HS-5 (cell line): ENCODE measurements at regions not wholly inside any gene's neighbourhood (a gene's known extent, or its start where the extent isn't known, plus 50 kb on each side); places are given as distances from the start of the nearest gene placed in this dataset.
A peak's percentile ranks its signal among the peaks of the same experiment; 100 is the strongest.
"Not testable (repeated sequence)": the region's sequence is repeated elsewhere in the genome, so short reads cannot be mapped to it uniquely, and the experiment has no call there.

Experiments used
- DNase-seq: peaks from one replicate; pipeline ENCODE4 v3.0.0-alpha.2; 2012; ENCODE audit warnings: low read depth

DNA sequence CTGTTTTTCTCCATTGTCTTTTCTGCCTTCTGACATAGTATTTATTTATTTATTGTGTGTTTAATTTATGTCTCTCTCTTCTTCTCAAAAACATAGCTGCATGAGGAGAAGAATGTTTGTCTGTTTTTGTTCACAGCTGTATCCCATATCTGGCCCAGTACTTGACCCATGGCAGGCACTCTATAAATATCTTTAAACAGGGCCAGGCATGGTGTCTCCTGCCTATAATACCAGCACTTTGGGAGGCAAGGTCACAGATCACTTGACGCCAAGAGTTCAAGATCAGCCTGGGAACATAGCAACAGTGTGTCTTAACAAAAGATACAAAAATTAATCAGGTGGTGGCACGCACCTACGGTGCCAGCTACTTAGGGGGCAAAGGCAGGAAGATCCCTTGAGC lies 361.3 kb upstream of the KLHL29 start:
- no peak for DNase-seq

DNA sequence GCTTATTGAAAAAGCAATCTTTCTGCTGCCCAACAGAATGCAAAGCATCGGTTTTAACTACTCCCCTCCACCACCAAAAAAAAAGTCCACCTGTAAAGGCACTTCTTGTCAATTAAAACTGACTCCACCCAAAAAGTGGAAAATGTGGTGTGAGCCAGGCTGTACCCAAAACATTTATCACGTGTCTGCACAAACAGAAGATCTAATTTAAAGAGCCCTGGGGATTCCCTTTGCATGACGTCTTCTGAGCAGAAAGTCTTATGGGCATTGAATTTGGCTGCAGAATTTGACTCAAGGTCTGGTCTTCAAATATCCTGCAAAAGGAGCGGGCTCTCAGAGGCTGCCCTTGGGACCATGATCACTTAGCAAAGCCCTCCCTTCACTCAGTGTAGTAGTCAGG lies 358.3 kb upstream of the KLHL29 start:
- DNase-seq = no peak

DNA sequence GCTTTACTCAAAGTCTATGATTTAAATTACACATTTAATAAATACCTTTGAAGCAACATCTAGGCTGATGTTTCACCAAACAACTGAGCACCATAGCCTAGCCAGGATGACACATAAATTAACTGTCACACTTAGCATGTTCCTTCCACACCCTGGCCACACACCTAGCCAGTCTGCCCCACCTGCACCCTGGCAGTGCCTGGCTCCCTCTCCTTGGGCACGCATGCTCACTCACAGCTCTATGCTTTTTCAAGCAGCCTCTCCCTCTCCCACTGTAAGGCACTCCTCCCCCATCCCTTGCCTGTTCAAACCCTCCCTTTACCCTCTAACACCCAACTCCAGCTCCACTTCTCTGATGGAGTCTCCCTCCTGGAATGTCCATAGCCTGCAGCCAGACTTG lies 357.6 kb upstream of the KLHL29 start:
- no peak for DNase-seq

DNA sequence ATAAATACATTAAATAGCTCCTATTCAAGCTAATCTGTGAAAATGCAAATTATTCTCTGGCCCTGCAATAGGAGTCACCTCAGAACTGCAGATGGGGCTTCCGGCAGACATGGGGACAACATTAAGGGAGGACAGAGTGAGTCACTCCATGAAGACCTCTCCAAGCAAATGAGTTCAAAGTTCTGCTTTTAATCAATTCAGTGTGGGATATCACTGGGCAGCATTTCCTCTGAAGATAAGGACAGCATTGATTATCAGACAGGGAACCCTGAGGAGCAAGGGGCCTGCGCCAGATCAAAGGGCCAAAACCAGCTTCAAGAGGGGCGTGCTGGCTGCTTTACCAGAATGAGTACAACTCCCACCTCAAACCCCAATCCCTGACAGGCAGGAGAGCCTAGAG lies 356.9 kb upstream of the KLHL29 start:
- no peak for DNase-seq

DNA sequence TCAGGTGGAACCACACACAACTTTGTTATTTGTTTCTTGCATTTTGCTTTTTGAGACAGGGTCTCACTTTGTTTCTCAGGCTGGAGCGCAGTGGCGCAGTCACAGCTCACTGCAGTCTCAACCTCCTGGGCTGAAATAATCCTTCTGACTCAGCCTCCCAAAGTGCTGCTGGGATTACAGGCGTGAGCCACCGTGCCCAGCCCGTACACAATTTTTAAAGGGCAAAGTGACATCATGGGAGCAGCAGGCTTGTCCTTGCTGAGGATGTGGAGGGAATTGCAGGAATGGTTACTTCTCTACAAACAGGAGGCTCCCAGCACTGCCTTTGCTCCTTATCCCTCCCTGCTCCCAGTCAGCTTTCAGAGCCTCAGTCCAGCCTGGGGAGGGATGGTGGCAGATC lies 355.9 kb upstream of the KLHL29 start:
- DNase-seq = no peak

DNA sequence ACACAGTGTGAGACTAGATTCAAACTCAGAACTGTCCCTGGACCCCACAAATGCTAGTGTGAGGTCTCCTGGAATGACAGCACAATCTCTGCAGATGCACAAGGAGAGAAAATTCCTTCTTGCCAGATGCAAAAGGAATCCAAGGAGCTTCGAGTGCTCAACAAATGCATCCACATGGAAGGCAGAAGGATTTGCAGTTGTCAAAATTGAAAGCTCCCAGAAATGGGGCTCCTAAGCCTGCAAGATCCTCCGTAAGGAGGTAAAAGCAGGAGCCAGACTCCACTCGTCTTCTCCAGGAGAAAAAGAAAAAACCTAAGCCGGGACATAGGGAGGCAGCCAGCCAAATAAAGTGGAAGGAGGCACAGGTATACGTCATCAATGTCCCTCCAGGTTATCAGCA lies 355.0 kb upstream of the KLHL29 start:
- no peak for DNase-seq

DNA sequence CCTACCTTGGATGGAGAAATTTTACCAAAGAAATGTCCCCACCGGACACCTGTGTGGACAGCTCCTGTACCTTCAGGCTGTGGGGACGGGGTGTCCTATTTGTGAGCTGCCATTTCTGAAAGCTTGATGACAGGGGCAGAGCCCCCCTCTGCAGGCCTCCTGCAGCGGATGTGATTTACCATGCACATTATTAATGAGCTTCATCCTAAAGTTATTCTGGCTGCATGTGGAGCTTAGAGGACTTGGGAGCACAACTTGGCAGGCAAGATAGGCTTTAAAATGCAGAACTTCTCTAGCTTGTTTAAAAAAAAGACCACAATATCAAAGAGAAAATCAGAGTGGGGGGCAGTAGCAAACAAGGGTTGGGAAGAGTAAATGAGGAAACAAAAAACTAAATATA lies 350.0 kb upstream of the KLHL29 start:
- no peak for DNase-seq

DNA sequence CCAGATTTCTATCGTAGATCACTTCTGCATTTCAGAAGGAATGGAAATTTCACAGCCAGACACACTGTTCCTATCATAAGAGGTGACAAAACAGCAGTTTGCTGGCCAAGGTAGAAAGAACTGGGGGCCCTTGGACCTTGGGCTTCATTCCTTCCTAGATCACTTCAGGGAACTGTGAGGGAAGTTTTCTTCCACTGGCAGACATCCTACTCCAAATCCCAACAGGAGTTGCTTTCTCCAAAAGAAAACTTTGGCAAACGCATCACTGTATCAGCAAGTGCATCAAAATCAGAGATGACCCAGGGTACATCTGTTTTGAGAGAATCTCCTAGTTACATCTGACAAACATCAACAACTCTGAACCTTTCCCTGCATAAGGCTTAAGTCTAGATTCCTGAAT lies 348.4 kb upstream of the KLHL29 start:
- no peak for DNase-seq

DNA sequence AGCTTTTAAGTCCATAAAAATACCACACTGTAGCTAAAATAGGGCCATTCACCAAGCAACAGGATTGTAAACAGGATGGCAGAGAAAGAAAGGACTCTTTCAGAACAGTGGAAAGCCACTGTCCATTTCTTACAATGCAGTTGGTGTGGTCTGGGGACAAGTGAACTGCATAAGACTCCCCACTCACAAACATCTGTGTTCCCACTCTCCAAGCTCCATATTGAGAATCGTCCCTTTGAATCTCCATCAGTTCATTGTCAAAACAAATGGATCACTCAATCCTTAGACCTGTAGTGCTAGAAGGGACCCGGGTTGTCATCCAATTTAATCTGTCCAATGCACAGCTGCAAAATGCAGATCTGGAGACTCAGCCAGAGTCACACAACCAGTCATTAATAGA lies 347.4 kb upstream of the KLHL29 start:
- no peak for DNase-seq

DNA sequence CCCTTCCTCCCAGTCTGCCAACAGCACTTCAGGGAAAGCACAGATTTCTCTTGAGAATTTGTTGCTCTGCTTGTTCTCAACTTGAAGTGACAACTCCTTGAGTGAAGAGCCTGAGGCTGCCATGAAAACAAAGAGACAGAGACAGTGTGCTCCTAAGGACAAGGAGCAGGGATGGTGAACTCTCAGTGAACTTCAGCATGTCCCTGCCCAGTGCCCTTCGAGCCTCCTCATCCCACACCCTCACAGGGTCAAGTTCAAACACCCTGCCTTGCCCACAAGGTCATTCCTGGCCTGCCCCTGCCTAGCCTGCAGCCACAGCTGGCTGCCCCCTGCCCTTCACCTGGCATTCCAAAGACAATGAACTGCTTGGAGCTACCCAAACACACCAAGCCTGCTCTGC lies 343.5 kb upstream of the KLHL29 start:
- no peak for DNase-seq

DNA sequence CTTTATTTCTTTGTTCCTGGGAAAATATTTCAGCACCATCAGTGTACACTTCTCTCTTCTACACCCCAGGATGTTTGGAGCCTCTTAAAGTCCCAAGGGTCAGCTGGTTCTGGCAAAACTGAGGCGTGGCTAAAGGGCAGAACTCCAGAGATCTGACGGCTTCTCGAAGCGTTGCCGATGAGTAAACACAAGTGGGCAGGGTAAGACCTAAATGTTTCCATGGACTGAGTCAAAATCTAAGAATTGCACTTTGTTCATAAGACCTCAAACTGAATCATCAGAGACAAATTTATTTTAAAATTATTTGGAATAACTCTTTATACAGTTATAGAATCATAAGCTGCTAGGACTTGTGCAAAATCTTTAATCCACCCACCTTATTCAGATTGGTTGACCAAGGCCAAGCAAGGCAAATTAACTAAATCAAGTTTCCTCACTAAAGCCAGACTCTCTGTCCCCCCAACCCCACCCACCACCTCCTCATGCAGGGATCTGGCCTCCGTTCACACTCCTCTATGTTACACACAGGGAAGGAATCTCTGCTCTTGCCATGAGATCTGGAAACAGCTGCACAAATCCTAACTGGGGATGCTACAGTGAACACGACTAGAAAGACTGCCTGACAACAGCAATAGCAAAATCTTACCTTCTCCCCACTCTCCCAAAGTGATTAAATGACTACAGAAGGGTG lies 342.6 kb upstream of the KLHL29 start:
- peak; percentile 5 for DNase-seq

DNA sequence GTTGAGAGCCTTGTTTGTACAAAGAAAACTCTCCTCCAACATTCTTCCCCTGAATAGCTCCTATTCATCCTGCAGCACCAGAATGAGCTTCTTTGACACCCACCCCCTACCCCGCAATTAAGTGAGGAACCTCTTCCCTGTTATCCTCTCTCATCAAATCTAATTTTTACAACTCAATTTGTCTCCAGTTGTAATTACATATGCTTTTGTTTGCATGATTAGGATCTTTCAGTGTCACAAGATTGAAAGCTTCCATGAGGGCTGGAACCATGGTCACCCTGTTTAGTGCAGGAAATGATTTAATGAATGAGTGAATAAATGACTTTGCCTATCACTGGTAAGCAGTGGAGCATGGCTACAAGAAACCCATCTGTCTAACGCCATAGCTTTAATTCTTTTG lies 334.6 kb upstream of the KLHL29 start:
- DNase-seq = no peak

DNA sequence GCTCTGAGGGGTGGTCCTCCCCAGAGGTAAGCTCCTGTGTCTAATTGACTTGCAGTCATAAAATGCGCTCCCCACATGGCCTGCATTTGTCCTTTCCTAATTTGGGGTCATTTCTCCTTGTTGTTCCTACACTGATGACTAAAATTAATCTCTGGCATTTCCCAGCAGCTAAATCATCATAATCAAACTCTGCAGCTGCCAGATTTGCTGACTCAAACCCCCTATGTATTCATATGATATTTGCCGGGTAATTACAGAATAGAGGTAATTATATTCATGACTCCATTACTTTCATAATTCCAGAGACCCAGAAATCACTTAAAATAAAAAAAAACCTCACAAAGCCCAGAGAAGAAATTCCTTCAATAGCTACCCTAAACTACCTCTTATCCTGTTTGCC lies 331.4 kb upstream of the KLHL29 start:
- DNase-seq = no peak

DNA sequence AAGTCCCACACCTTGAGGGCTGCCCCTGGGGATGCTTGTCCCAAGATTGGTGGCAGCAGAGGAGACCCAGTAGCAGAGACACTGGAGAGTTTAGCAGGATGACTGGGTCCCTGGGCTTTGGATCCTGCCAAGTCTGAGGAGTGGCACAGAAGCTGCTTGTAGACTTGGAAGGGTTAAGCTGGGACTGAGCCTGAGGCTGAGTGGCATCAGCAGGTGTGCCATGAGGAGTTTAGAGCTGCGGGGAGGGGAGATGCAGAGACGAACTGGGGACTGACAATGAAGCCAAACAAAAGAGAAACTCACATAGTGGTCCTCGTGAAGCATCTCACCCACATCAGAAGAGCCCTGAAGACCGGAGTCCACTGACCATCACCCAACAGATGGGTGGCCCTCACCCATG lies 329.7 kb upstream of the KLHL29 start:
- DNase-seq = no peak

DNA sequence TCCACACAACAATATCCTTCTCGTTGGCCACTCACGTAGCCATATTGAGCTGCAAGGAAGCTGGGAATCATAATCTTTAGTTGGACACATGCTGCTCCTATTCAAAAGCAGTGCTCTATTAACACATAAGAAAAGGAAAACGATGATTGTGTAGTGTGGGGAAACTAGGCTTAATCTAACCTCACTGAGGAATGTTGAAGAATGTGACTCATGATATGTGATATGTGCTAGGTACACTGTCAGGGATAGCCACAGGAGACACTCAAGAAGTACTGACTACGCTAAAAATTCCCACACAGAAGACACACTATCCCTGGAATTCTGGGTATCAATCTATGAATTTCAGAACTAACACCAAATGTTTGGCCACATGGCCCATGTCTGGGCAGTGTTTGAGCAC lies 328.1 kb upstream of the KLHL29 start:
- not testable (repeated sequence) for DNase-seq

DNA sequence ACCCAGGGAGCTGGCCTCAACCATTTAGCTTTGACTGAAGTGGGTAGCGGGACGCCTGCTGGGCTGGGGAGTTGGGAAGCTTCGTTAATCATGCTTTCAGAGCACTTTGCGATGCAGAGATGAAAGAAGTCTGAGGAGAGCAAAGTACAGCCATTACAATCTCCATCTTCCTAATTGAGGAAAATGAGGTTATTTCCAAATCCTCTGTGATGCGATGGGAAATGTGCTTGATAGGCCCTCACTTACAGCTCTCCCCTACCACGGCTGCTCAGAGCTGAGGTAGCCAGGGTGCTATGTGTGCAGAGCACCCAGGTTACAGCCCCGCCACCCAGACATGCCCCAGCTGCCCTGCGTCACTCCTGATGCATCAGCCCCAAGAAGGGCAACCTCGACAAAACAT lies 326.5 kb upstream of the KLHL29 start:
- no peak for DNase-seq

DNA sequence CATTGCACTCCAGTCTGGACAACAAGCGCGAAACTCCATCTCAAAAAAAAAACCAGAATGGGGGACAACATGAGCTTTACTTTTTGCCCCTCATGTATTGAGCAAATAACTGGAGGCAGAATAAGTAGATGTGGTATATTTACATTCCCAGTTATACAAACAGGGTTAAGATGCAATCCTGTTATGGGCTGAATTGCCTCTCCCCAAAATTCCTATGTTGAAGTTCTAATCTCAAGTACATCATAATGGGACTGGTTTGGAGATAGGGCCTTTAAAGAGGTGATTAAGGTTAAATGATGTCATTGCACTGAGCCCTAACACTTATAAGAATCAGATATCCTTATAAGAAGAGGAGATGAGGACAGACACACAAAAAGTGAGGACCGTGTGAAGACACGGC lies 319.8 kb upstream of the KLHL29 start:
- DNase-seq = no peak

DNA sequence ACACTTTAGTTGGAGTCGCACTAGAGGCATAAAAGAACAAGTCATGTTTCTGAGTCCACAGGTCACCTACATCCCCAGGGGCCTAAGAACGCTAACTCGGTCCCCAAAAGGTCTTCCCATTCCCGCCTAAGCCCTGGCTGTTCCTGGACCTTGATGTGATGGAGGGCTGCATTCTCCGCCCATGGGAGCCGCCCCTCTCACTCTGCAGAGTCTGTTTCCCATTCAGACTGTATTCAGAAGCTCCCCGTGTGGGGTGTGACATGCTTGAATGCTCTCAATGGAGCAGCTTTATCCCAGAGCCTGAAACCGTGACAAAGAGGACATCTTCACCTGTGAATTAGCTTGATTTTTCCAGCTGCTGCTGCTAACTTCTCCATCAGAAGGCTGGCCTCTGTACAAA lies 319.0 kb upstream of the KLHL29 start:
- DNase-seq = no peak

DNA sequence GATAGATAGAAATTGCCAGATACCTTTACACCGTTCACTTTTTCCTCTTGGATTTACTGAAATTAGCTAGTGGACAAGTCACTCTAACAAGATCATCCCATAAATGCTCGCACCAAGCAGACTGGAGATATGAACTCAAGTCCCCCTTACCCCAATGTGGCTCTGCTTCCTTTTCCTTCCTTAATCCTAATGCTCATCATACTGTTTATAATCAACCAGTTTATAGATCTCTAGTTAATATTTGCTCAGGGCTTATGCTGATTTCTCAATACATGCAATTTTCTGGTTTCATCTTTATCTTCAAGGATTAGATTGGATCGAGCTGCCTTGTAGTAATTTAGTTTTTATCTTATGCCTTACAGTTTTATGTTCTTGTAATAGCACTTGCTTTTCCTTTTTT lies 318.3 kb upstream of the KLHL29 start:
- no peak for DNase-seq

DNA sequence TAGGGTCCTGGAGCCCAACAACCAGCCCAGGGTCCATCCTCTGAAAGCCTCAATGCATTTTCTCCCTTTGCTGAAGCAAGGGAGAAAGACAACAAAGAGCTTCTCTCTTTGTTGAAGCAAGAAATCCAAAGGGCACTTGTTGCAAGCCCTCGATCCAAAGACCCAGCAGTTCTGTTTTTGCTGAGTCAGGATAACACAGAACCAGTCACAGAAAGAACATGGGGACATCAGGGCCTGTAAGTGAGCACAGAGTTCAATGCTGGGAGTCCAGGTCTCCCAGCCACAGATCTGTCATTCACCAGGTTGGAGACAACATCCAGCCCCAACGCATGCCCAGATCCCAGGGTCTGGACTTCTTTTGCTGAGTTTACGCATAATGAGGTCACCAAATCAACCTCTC lies 315.8 kb upstream of the KLHL29 start:
- DNase-seq = no peak

DNA sequence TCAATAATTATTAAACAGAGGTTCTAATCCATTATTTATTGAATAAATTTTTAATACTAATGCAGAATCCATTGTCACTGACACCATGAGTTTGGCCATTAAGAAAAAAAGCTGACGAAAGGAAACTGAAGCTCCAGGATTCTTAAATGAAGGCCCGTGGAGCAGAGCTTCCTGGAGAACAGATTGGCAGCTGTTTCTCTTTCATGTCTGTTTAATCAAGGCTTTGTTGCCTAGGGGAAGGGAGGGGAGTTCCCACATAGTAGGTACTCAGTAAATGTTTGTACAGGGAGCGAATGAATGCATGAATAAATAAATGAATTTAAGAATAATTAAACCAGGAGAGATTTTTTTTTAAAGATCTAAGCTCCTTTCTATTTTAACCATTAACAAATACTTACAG lies 315.1 kb upstream of the KLHL29 start:
- no peak for DNase-seq

DNA sequence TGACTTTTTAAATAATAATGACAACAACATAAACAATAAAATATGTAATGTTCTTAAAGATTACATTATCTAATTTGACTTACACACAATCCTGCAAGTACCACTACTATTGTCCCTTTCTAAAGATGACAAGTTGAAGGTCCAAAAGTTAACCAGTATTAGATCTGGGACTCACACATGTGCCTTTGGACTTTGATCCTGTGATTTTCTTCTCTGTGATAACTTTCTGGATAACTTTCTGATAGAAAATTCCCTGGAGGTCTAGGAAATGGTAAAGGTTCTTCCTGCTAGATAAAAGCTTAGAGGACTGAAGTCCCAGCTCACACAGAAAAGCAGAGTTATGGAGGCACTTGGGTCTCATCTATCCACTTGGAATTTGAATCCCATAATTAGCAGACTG lies 311.9 kb upstream of the KLHL29 start:
- no peak for DNase-seq

DNA sequence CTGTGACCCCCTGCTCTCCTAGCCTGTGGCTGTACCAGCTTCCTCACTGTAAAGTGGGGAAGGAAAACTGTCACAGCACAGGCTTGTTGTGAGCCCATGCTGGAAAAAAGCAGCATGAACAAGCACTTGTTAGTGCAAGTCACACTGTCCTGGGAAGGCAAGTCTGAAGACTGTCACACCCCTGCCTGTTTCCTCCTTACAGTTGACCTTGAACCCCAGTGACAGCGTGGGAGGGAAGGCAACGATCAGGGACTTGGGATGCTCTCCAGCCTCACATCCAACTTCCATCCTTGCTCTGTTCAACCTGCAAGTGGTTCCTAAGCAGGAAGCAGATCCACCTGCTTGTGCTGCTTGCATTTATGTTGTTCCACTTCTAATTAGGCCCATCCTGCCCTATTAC lies 311.3 kb upstream of the KLHL29 start:
- no peak for DNase-seq

DNA sequence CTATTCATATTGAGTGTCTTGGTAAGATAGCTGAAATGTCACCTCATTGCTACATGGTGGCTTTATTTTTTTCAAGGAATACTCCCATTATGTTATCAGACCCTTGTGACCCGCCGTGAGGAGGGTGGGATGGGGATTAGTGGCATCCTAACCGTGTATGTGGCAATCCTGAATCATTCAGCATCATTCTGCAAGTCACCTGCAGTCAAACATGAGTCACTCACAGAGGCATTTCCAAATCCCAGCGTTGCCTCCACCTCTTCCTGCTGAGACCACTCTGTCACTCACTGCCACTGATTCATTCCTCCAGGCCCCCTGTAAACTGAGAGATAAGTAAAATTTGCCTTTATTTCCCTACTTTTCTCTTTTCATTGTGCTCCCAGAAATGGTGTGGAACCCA lies 307.4 kb upstream of the KLHL29 start:
- no peak for DNase-seq
